Tibial nerve (tissue), 4 donors: ENCODE measurements at regions not wholly inside any gene's neighbourhood (a gene's known extent, or its start where the extent isn't known, plus 50 kb on each side); places are given as distances from the start of the nearest gene placed in this dataset.

ENCODE experiments used
- DNase-seq, 2 donors: peaks; one replicate each; pipeline ENCODE4 v3.0.0-alpha.2; 2019; ENCODE audit warnings: low spot score in 2 of 2
- H3K27ac ChIP-seq, 4 donors: fragments of 200-600 bp; sonication (generic) in 3 of 4; one replicate each; pipeline ENCODE4 v1.5.1; 2017 to 2019; ENCODE audit warnings: mild to moderate bottlenecking in 1 of 4
- H3K27me3 ChIP-seq, 2 donors: fragments of 200-600 bp; sonication (generic) in 1 of 2; one replicate each; pipeline versions ENCODE4 v1.5.1 to v1.6.0; 2017 to 2019
- H3K36me3 ChIP-seq, 3 donors: fragments of 200-600 bp; sonication (generic); one replicate each; pipeline ENCODE4 v1.5.1; 2018 to 2019
- H3K4me1 ChIP-seq, 4 donors: fragments of 200-600 bp; sonication (generic) in 3 of 4; one replicate each; pipeline ENCODE4 v1.5.1; 2017 to 2019
- H3K4me3 ChIP-seq, 4 donors: fragments of 200-600 bp; sonication (generic) in 3 of 4; one replicate each; pipeline ENCODE4 v1.5.1; 2017 to 2019; ENCODE audit warnings: mild to moderate bottlenecking in 1 of 4, moderate library complexity in 1 of 4
- H3K9me3 ChIP-seq, 4 donors: fragments of 200-600 bp; sonication (generic) in 3 of 4; one replicate each; pipeline ENCODE4 v1.5.1; 2017 to 2019
- CTCF ChIP-seq, 5 experiments: fragments of 200-600 bp in 3 of 5; fragments of 450-650 bp in 2 of 5; sonication (generic) in 3 of 5; IDR thresholded peaks; one replicate each; pipeline ENCODE4 v1.5.1; 2016 to 2019; ENCODE audit warnings: antibody characterized with exemption in 5 of 5, mild to moderate bottlenecking in 3 of 5, moderate library complexity in 2 of 5
- EP300 ChIP-seq, 2 donors: sonication (generic); formaldehyde crosslinking; IDR thresholded peaks; one replicate each; pipeline ENCODE4 v1.6.1; 2017; ENCODE audit warnings: antibody characterized with exemption in 2 of 2, mild to moderate bottlenecking in 1 of 2
- POLR2A ChIP-seq, 2 donors: fragments of 450-650 bp; IDR thresholded peaks; one replicate each; pipeline ENCODE4 v1.6.1; 2017; ENCODE audit warnings: antibody characterized with exemption in 2 of 2, mild to moderate bottlenecking in 2 of 2, moderate library complexity in 2 of 2
- WGBS, 2 donors: methylation state at CpG; one replicate each; pipeline ENCODE4 v1.1.5; 2018; 5-methylcytosine and 5-hydroxymethylcytosine counted together

- TF ChIP-seq CTCF (IDR thresholded peaks at IDR 0.05) (no peak), POLR2A (IDR thresholded peaks at IDR 0.05) (no peak), EP300 (IDR thresholded peaks at IDR 0.05) (no peak)
- Histone ChIP-seq H3K27ac (no peak overlapping the region), H3K36me3 (no peaks in the 10 kb centered on the region), H3K4me3 (no peak overlapping the region), H3K27me3 (no peaks in the 10 kb centered on the region), H3K9me3 (no peaks in the 10 kb centered on the region), H3K4me1 (no peaks in the 10 kb centered on the region)
- DNase-seq, result no peak
- WGBS, 2 donors, result 74 to 91% methylated on average over 4 of the region's 4 CpGs
Measured at GRCh38 chr1:98179151-98179773, 258.4 kb upstream of the DPYD start.

GRCh38 chr1:98177751-98178150 is 256.9 kb upstream of the DPYD start:
- TF ChIP-seq CTCF (IDR thresholded peaks at IDR 0.05) (no peak), POLR2A (IDR thresholded peaks at IDR 0.05) (no peak), EP300 (IDR thresholded peaks at IDR 0.05) (no peak)
- Histone ChIP-seq H3K27ac (no peak overlapping the region), H3K36me3 (no peaks in the 10 kb centered on the region), H3K27me3 (no peaks in the 10 kb centered on the region), H3K4me3 (no peak overlapping the region), H3K4me1 (no peaks in the 10 kb centered on the region), H3K9me3 (no peaks in the 10 kb centered on the region)
- DNase-seq, result no peak
- 94 to 95% methylated on average over 2 of the region's 2 CpGs for WGBS, 2 donors

- Histone ChIP-seq H3K27ac (no peak overlapping the region), H3K27me3 (no peaks in the 10 kb centered on the region), H3K4me1 (no peaks in the 10 kb centered on the region), H3K9me3 (no peaks in the 10 kb centered on the region), H3K36me3 (no peaks in the 10 kb centered on the region), H3K4me3 (no peak overlapping the region)
- TF ChIP-seq POLR2A (IDR thresholded peaks at IDR 0.05), result no peak
- no peak for TF ChIP-seq EP300 (IDR thresholded peaks at IDR 0.05)
- no peak for TF ChIP-seq CTCF (IDR thresholded peaks at IDR 0.05)
- DNase-seq, result no peak
- WGBS, 2 donors, result 86 to 88% methylated on average over 3 of the region's 3 CpGs
Measured at GRCh38 chr1:98176936-98177335, 256.1 kb upstream of the DPYD start.

GRCh38 chr1:98176414-98176813 is 255.6 kb upstream of the DPYD start:
- TF ChIP-seq EP300 (IDR thresholded peaks at IDR 0.05) (no peak), POLR2A (IDR thresholded peaks at IDR 0.05) (no peak), CTCF (IDR thresholded peaks at IDR 0.05) (no peak)
- no peak for DNase-seq
- Histone ChIP-seq H3K9me3 (no peaks in the 10 kb centered on the region), H3K27me3 (no peaks in the 10 kb centered on the region), H3K4me3 (no peak overlapping the region), H3K27ac (no peak overlapping the region), H3K4me1 (no peaks in the 10 kb centered on the region), H3K36me3 (no peaks in the 10 kb centered on the region)

- Histone ChIP-seq H3K9me3 (no peaks in the 10 kb centered on the region), H3K4me1 (no peaks in the 10 kb centered on the region), H3K4me3 (no peak overlapping the region), H3K36me3 (no peaks in the 10 kb centered on the region), H3K27ac (no peak overlapping the region), H3K27me3 (no peaks in the 10 kb centered on the region)
- no peak for DNase-seq
- WGBS, 2 donors, result 51 to 65% methylated on average over 3 of the region's 3 CpGs
- no peak for TF ChIP-seq CTCF (IDR thresholded peaks at IDR 0.05)
- no peak for TF ChIP-seq EP300 (IDR thresholded peaks at IDR 0.05)
- no peak for TF ChIP-seq POLR2A (IDR thresholded peaks at IDR 0.05)
Measured at GRCh38 chr1:98172578-98172977, 251.7 kb upstream of the DPYD start.
